ENCODE measurements at regions not wholly inside any gene's neighbourhood (a gene's known extent, or its start where the extent isn't known, plus 50 kb on each side); places are given as distances from the start of the nearest gene placed in this dataset.

DNA sequence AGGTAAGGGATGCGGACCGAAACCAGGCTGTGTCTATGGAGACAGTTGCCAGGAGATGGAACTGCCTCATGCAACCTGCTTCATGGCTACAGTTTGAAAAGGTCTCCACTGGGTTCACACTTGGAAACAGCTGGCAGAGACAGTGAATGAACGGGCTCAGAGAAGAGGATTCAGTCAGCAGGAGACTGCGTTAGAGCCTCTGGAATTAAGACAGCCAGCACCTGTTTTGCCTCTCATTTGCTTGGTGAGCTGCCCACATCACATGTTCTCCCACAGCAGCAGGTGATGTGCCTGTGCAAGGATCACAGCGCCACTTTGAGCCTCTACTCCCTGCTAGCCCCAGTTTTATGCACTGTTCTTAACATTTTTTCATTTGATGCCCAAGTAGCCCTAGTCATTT, 321.0 kb downstream of the PLPP3 start:
- no peak overlapping the region for H3K4me2 ChIP-seq (ENCODE audit: low read length)
- H3K36me3 ChIP-seq (ENCODE audit: insufficient read depth, low read length), result no peaks in the 10 kb centered on the region
- H3F3A ChIP-seq (ENCODE audit: insufficient read depth, low read length), result no peaks in the 10 kb centered on the region
- H3K9me2 ChIP-seq (ENCODE audit: low read depth, low read length), result no peaks in the 10 kb centered on the region
- H3K27ac ChIP-seq (ENCODE audit: low read depth, low read length, poor library complexity, severe bottlenecking), result no peak overlapping the region
- no peaks in the 10 kb centered on the region for H3K27me3 ChIP-seq (ENCODE audit: insufficient read depth, low read length)
- no peak for TF ChIP-seq EZH2 (IDR thresholded peaks at IDR 0.05; ENCODE audit: borderline replicate concordance, low read length)
- no peak for TF ChIP-seq CTCF (IDR thresholded peaks at IDR 0.05; ENCODE audit: low read length)
- no peaks in the 10 kb centered on the region for H3K4me1 ChIP-seq (ENCODE audit: insufficient read depth, low read length, severe bottlenecking)
- H3K4me3 ChIP-seq (ENCODE audit: low read depth, low read length, poor library complexity, severe bottlenecking), result no peak overlapping the region
- no peaks in the 10 kb centered on the region for H3K79me2 ChIP-seq (ENCODE audit: insufficient read depth, low read length)
- H2AFZ ChIP-seq (ENCODE audit: low read length), result no peak overlapping the region
- H3K9ac ChIP-seq (ENCODE audit: low read length), result no peak overlapping the region
- no peaks in the 10 kb centered on the region for H3K9me3 ChIP-seq (ENCODE audit: low read length)
- no peaks in the 10 kb centered on the region for H4K20me1 ChIP-seq (ENCODE audit: insufficient read depth, low read length)

GRCh38 chr1:56257726-56258125, 321.6 kb downstream of the PLPP3 start:
- no peaks in the 10 kb centered on the region for H3K9me2 ChIP-seq (ENCODE audit: low read depth, low read length)
- no peak overlapping the region for H2AFZ ChIP-seq (ENCODE audit: low read length)
- H3K27me3 ChIP-seq (ENCODE audit: insufficient read depth, low read length), result no peaks in the 10 kb centered on the region
- H4K20me1 ChIP-seq (ENCODE audit: insufficient read depth, low read length), result no peaks in the 10 kb centered on the region
- no peak for TF ChIP-seq CTCF (IDR thresholded peaks at IDR 0.05; ENCODE audit: low read length)
- TF ChIP-seq EZH2 (IDR thresholded peaks at IDR 0.05; ENCODE audit: borderline replicate concordance, low read length), result no peak
- no peaks in the 10 kb centered on the region for H3F3A ChIP-seq (ENCODE audit: insufficient read depth, low read length)
- H3K9ac ChIP-seq (ENCODE audit: low read length), result no peak overlapping the region
- H3K9me3 ChIP-seq (ENCODE audit: low read length), result no peaks in the 10 kb centered on the region
- no peak overlapping the region for H3K27ac ChIP-seq (ENCODE audit: low read depth, low read length, poor library complexity, severe bottlenecking)
- no peak overlapping the region for H3K4me2 ChIP-seq (ENCODE audit: low read length)
- H3K4me1 ChIP-seq (ENCODE audit: insufficient read depth, low read length, severe bottlenecking), result no peaks in the 10 kb centered on the region
- no peak overlapping the region for H3K4me3 ChIP-seq (ENCODE audit: low read depth, low read length, poor library complexity, severe bottlenecking)
- H3K79me2 ChIP-seq (ENCODE audit: insufficient read depth, low read length), result no peaks in the 10 kb centered on the region
- no peaks in the 10 kb centered on the region for H3K36me3 ChIP-seq (ENCODE audit: insufficient read depth, low read length)

DNA sequence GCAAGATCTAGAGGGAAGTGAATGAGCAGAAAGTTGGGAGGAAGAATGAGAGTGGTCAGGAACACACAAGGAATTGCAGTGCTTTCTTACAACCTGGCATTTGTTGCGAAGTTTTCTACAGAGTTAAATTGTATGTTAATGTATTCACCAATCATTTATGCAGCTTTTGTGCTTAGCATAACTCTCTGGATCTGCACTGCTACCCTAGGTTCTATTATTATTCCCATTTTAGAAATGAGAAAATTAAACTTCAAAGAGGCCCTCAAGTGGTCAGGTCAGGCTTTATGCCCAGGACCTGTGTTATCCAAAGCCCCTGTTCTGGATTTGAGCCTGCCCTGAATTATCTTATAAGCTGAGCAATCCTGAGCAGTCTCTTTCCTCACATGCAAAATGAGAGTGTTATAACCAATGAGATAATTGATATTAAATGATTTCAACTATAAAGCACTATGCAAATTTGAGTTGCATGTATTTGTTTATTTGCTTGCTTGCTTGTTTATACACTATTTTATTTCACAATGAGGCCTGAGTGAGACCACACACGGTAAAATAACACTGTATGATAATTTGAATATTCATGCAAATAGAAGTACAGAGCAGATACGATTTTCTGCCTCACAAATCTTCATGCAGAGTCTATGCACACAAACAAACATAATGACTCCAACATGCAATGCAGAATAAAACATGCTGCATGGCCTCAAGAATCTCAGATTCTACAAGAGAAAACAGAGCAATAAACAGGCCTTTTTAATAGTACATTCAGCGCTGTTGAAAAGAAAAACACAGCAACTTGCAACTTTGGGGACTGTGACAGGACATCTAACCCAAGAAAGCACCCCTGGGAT, 323.0 kb downstream of the PLPP3 start:
- no peaks in the 10 kb centered on the region for H3K9me3 ChIP-seq (ENCODE audit: low read length)
- H3K27me3 ChIP-seq (ENCODE audit: insufficient read depth, low read length), result no peaks in the 10 kb centered on the region
- H3K4me3 ChIP-seq (ENCODE audit: low read depth, low read length, poor library complexity, severe bottlenecking), result no peak overlapping the region
- H3K9me2 ChIP-seq (ENCODE audit: low read depth, low read length), result no peaks in the 10 kb centered on the region
- no peaks in the 10 kb centered on the region for H3K79me2 ChIP-seq (ENCODE audit: insufficient read depth, low read length)
- no peaks in the 10 kb centered on the region for H3K36me3 ChIP-seq (ENCODE audit: insufficient read depth, low read length)
- H3K9ac ChIP-seq (ENCODE audit: low read length), result no peak overlapping the region
- no peaks in the 10 kb centered on the region for H3K4me1 ChIP-seq (ENCODE audit: insufficient read depth, low read length, severe bottlenecking)
- TF ChIP-seq CTCF (IDR thresholded peaks at IDR 0.05; ENCODE audit: low read length), result no peak
- TF ChIP-seq EZH2 (IDR thresholded peaks at IDR 0.05; ENCODE audit: borderline replicate concordance, low read length), result no peak
- H3K4me2 ChIP-seq (ENCODE audit: low read length), result no peak overlapping the region
- H4K20me1 ChIP-seq (ENCODE audit: insufficient read depth, low read length), result no peaks in the 10 kb centered on the region
- H3F3A ChIP-seq (ENCODE audit: insufficient read depth, low read length), result no peaks in the 10 kb centered on the region
- no peak overlapping the region for H3K27ac ChIP-seq (ENCODE audit: low read depth, low read length, poor library complexity, severe bottlenecking)
- no peak overlapping the region for H2AFZ ChIP-seq (ENCODE audit: low read length)
